ENCODE measurements at regions not wholly inside any gene's neighbourhood (a gene's known extent, or its start where the extent isn't known, plus 50 kb on each side); places are given as distances from the start of the nearest gene placed in this dataset.
"Not testable (repeated sequence)": the region's sequence is repeated elsewhere in the genome, so short reads cannot be mapped to it uniquely, and the experiment has no call there.

- DNase-seq, result no peak
These were observed 63.8 kb upstream of the WNT7B start for GRCh38 chr22:46040471-46041465.

- DNase-seq, result no peak
These were observed 64.7 kb upstream of the WNT7B start for GRCh38 chr22:46041642-46042041.

GRCh38 chr22:46042786-46043185 is 65.8 kb upstream of the WNT7B start:
- no peak for DNase-seq

GRCh38 chr22:46043339-46043738 is 66.4 kb upstream of the WNT7B start:
- no peak for DNase-seq

- no peak for DNase-seq
These were observed 67.1 kb upstream of the WNT7B start for GRCh38 chr22:46043816-46044620.

GRCh38 chr22:46044621-46045458 is 67.9 kb upstream of the WNT7B start:
- DNase-seq, result peak; percentile 39

GRCh38 chr22:46045459-46046298 is 68.7 kb upstream of the WNT7B start:
- DNase-seq, result no peak

DNA sequence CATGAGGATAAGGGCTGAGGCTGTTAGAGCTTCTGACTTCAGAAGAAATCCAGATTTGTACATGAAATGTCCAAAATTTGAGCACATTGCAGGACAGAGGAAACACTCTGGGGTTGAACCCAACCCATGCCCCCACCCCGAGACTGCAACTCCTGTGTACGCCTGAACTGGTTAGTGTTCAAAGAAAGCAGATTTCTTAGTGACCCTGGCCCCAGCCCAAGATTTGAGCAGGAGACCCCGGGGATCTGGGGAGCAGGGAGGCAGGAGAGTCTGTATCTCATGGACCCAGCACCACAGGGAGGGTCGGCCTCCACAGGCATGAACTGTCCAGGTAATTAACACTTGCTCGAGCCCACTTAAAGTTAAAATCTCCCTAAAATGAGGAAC is 69.3 kb upstream of the WNT7B start:
- no peak for DNase-seq

DNA sequence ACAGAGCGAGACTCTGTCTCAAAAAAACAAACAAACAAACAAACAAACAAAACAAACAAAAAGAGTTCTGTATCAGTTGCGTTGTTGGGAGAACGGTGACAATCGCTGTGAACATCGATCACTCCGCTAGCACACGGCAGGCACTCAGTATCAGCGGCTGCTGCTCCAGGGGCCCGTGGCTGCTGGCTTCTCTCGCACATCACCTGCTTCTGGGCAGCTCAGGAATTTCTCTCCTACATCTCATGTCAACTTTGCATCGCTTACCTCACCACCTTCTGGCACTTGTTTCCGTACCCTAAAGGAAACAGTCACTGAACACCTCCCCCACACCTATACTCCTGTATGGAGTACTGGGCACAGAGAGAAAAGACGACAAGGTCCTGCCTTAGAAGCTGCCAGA is 70.3 kb upstream of the WNT7B start:
- DNase-seq, result no peak

GRCh38 chr22:46047841-46048595 is 71.1 kb upstream of the WNT7B start:
- DNase-seq, result no peak

DNA sequence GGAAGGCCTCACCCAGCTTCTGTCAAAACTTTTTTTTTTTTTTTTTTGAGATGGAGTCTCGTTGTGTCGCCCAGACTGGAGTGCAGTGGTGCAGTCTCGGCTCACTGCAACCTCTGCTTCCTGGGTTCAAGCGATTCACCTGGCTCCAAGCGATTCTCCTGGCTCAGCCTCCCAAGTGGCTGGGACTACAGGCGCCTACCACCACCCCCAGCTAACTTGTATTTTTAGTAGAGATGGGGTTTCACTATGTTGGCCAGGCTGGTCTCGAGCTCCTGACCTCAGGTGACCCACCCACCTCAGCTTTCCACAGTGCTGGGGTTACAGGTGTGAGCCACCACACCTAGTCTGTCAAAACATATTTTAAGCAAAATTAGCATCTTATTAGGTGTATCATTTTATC is 71.7 kb upstream of the WNT7B start:
- not testable (repeated sequence) for DNase-seq

DNA sequence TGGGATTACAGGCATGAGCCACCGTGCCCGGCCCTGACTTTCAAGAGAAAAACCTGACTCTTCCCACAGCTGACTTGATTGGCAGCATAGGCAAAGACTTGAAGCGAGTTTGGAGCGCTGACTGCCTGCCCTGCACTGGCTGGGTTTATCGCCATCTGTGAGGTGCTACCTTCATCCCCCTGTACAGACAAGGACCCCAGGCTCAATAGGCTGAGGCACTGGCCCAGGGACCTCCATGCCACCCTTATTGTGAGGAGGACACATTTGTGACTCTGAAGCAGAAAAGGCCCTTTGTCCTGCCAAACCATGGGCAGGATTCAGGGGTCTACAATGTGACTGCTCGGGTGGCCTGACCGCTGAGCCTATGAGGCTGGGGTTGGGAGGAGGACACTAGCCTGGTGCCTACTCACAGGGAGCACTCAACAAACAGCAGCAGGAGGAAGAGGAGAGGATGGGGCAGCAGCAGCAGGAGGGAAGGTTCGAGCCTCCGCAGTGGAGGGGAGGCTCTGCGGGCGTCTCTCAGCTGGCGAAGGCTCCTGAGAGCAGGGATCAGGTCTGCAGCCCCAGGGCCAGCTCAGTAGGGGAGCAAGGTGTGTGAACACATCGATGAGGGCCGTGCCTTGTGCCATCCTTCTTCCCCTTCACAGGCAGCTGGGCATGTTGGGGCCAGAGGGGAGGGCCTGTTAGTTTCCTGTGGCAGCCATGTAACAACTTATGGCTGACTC is 72.9 kb upstream of the WNT7B start:
- no peak for DNase-seq

DNA sequence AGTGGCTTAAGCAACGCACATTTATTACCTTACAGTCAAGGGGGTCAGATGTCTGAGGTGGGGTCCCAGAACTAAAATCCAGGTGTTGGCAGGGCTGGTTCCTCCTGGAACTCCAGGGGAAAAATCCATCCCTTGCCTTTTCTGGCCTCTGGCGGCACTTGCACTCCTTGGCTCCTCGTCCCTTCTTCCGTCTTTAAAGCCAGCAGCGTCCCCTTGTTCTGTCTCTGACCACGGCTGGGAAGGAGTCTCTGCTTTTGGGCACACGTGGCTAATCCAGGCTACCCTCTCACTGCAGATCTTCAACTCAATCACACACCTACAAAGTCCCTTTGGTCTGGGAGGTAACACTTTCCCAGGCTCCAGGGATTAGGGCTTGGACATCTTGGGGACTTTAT is 73.5 kb upstream of the WNT7B start:
- no peak for DNase-seq

DNA sequence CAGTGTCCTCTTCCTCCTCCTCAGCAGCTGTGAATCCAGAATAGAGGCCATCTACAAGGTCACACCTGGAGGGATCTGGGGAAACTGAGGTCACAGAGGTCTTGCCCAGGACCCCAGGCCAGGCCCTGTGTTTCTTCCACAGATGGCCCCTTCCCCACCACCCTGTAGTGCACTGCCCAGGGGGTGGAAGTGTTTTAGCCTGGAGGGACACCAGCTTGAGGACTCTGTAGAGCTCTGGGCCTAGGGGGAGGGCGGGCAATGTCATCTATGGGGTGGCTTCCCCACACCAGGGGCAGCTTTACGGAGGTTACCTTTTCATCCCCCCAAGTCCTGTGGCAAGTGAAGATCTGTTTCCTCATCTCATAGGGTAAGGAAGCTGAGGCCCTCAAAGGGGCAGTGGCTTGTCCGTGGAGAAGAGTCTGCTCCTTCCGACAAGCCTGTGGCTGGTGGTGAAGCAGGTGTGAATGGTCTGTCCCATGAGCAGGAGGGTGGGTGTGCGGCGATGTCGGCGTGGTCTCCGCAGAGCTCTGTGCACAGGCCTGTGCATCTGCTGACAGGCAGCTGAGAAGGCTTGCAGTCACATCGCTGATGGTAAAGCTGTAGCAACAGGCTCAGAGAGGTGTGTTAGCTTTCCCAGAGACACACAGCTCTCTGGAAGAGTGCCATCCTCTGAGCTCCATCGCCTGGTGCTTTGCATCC is 74.1 kb upstream of the WNT7B start:
- no peak for DNase-seq

DNA sequence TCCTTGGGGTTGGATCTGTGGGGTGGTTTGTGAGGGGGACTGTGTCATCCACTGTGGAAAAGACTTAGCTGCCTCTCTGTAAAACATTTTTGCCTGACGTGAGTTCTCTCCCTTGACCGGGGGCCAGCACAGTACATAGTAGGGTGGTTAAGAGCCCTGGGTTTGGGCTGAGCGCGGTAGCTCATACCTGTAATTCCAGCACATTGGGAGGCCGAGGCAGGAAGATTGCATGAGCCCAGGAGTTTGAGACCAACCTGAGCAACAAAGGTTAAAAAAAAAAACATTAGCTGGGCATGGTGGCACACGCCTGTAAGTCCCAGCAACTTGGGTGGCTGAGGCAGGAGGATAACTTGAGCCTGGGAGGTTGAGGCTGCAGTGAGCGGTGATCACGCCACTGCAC is 74.7 kb upstream of the WNT7B start:
- DNase-seq, result no peak

- no peak for DNase-seq
These were observed 75.4 kb upstream of the WNT7B start for GRCh38 chr22:46052331-46052771.

- DNase-seq, result peak; percentile 21
These were observed 76.0 kb upstream of the WNT7B start for GRCh38 chr22:46052801-46053562.

- peak; percentile 56 for DNase-seq
These were observed 76.7 kb upstream of the WNT7B start for GRCh38 chr22:46053563-46054090.
